ENCODE measurements at regions not wholly inside any gene's neighbourhood (a gene's known extent, or its start where the extent isn't known, plus 50 kb on each side); places are given as distances from the start of the nearest gene placed in this dataset.

- WGBS, 2 donors (ENCODE audit: extremely low coverage in 2 of 2, insufficient read length in 2 of 2, insufficient replicate concordance in 1 of 2), result no CpG with 5 or more reads among the region's 13 CpGs
- Histone ChIP-seq H3K27ac (replicated peaks; ENCODE audit: low read length) (no peak overlapping the region), H3K14ac (ENCODE audit: low read length) (no peak overlapping the region), H3K4ac (ENCODE audit: low read length) (no peak overlapping the region), H2BK15ac (ENCODE audit: low read length) (no peak overlapping the region), H3K36me3 (replicated peaks in 1 of 2; ENCODE audit: control insufficient read depth in 2 of 2, insufficient read depth in 2 of 2, low read length in 2 of 2) (peaks cover 0 to 1% of the 10 kb centered on the region in 2 donors), H3K9ac (ENCODE audit: low read depth, low read length, poor library complexity) (no peak overlapping the region), H3K27me3 (ENCODE audit: control insufficient read depth in 3 of 3, insufficient read depth in 3 of 3, low read depth in 1 of 3, low read length in 3 of 3) (no peaks in the 10 kb centered on the region), H3K4me2 (ENCODE audit: insufficient read depth, low read length, poor library complexity, severe bottlenecking) (no peak overlapping the region), H2BK12ac (ENCODE audit: low read length) (peak overlapping the region; percentile 28), H4K91ac (ENCODE audit: low read depth, low read length, poor library complexity) (no peak overlapping the region), H3K4me3 (ENCODE audit: low read length in 2 of 2) (no peak overlapping the region), H4K8ac (ENCODE audit: low read depth, low read length) (no peak overlapping the region), H3K79me1 (ENCODE audit: low read depth, low read length) (no peaks in the 10 kb centered on the region), H3K4me1 (ENCODE audit: control insufficient read depth in 2 of 2, insufficient read depth in 1 of 2, low read depth in 1 of 2, low read length in 2 of 2) (no peaks in the 10 kb centered on the region), H2BK5ac (ENCODE audit: low read length) (no peak overlapping the region), H2AK5ac (ENCODE audit: low read depth, low read length) (peak overlapping the region; percentile 20), H2AFZ (ENCODE audit: low read length) (no peak overlapping the region), H3K9me3 (replicated peaks in 1 of 2; ENCODE audit: control insufficient read depth in 2 of 2, insufficient read depth in 1 of 2, low read depth in 1 of 2, low read length in 2 of 2) (no peaks in the 10 kb centered on the region), H3K18ac (ENCODE audit: low read length) (peak overlapping the region; percentile 76), H3K23ac (ENCODE audit: low read depth, low read length, poor library complexity) (no peak overlapping the region), H2BK120ac (ENCODE audit: low read depth, low read length) (no peak overlapping the region)
- DNase-seq (ENCODE audit: low spot score), result no peak
Measured at GRCh38 chr10:129331839-129332220, 135.2 kb upstream of the MGMT start.

- no peak overlapping the region for H3K9ac ChIP-seq (ENCODE audit: low read depth, low read length, poor library complexity)
- no peak overlapping the region for H4K8ac ChIP-seq (ENCODE audit: low read depth, low read length)
- no peak overlapping the region for H4K91ac ChIP-seq (ENCODE audit: low read depth, low read length, poor library complexity)
- peaks cover 0 to 1% of the 10 kb centered on the region in 2 donors for H3K36me3 ChIP-seq (replicated peaks in 1 of 2; ENCODE audit: control insufficient read depth in 2 of 2, insufficient read depth in 2 of 2, low read length in 2 of 2)
- no peak overlapping the region for H3K4me2 ChIP-seq (ENCODE audit: insufficient read depth, low read length, poor library complexity, severe bottlenecking)
- H3K27me3 ChIP-seq (ENCODE audit: control insufficient read depth in 3 of 3, insufficient read depth in 3 of 3, low read depth in 1 of 3, low read length in 3 of 3), result no peaks in the 10 kb centered on the region
- DNase-seq (ENCODE audit: low spot score), result no peak
- no peak overlapping the region for H3K27ac ChIP-seq (replicated peaks; ENCODE audit: low read length)
- H3K79me1 ChIP-seq (ENCODE audit: low read depth, low read length), result no peaks in the 10 kb centered on the region
- H3K4me3 ChIP-seq (ENCODE audit: low read length in 2 of 2), result no peak overlapping the region
- no peak overlapping the region for H2BK5ac ChIP-seq (ENCODE audit: low read length)
- WGBS, 2 donors (ENCODE audit: extremely low coverage in 2 of 2, insufficient read length in 2 of 2, insufficient replicate concordance in 1 of 2), result no CpG with 5 or more reads among the region's 6 CpGs
- no peak overlapping the region for H3K18ac ChIP-seq (ENCODE audit: low read length)
- H2BK15ac ChIP-seq (ENCODE audit: low read length), result no peak overlapping the region
- no peak overlapping the region for H2BK120ac ChIP-seq (ENCODE audit: low read depth, low read length)
- no peak overlapping the region for H2BK12ac ChIP-seq (ENCODE audit: low read length)
- H3K4ac ChIP-seq (ENCODE audit: low read length), result no peak overlapping the region
- H3K14ac ChIP-seq (ENCODE audit: low read length), result no peak overlapping the region
- no peak overlapping the region for H2AFZ ChIP-seq (ENCODE audit: low read length)
- no peaks in the 10 kb centered on the region for H3K4me1 ChIP-seq (ENCODE audit: control insufficient read depth in 2 of 2, insufficient read depth in 1 of 2, low read depth in 1 of 2, low read length in 2 of 2)
- no peak overlapping the region for H2AK5ac ChIP-seq (ENCODE audit: low read depth, low read length)
- H3K23ac ChIP-seq (ENCODE audit: low read depth, low read length, poor library complexity), result no peak overlapping the region
- H3K9me3 ChIP-seq (replicated peaks in 1 of 2; ENCODE audit: control insufficient read depth in 2 of 2, insufficient read depth in 1 of 2, low read depth in 1 of 2, low read length in 2 of 2), result no peaks in the 10 kb centered on the region
Measured at GRCh38 chr10:129332476-129332875, 134.6 kb upstream of the MGMT start.

- Histone ChIP-seq H2BK15ac (ENCODE audit: low read length) (no peak overlapping the region), H3K4me2 (ENCODE audit: insufficient read depth, low read length, poor library complexity, severe bottlenecking) (no peak overlapping the region), H3K36me3 (replicated peaks in 1 of 2; ENCODE audit: control insufficient read depth in 2 of 2, insufficient read depth in 2 of 2, low read length in 2 of 2) (no peaks in the 10 kb centered on the region), H4K91ac (ENCODE audit: low read depth, low read length, poor library complexity) (no peak overlapping the region), H3K4me3 (ENCODE audit: low read length in 2 of 2) (no peak overlapping the region), H2AK5ac (ENCODE audit: low read depth, low read length) (no peak overlapping the region), H3K27me3 (ENCODE audit: control insufficient read depth in 3 of 3, insufficient read depth in 3 of 3, low read depth in 1 of 3, low read length in 3 of 3) (no peaks in the 10 kb centered on the region), H3K4me1 (ENCODE audit: control insufficient read depth in 2 of 2, insufficient read depth in 1 of 2, low read depth in 1 of 2, low read length in 2 of 2) (no peaks in the 10 kb centered on the region), H3K27ac (replicated peaks; ENCODE audit: low read length) (no peak overlapping the region), H2BK120ac (ENCODE audit: low read depth, low read length) (no peak overlapping the region), H2BK12ac (ENCODE audit: low read length) (no peak overlapping the region), H2AFZ (ENCODE audit: low read length) (no peak overlapping the region), H3K14ac (ENCODE audit: low read length) (no peak overlapping the region), H3K18ac (ENCODE audit: low read length) (no peak overlapping the region), H2BK5ac (ENCODE audit: low read length) (no peak overlapping the region), H3K9ac (ENCODE audit: low read depth, low read length, poor library complexity) (no peak overlapping the region), H4K8ac (ENCODE audit: low read depth, low read length) (no peak overlapping the region), H3K79me1 (ENCODE audit: low read depth, low read length) (no peaks in the 10 kb centered on the region), H3K9me3 (replicated peaks in 1 of 2; ENCODE audit: control insufficient read depth in 2 of 2, insufficient read depth in 1 of 2, low read depth in 1 of 2, low read length in 2 of 2) (no peaks in the 10 kb centered on the region), H3K23ac (ENCODE audit: low read depth, low read length, poor library complexity) (no peak overlapping the region), H3K4ac (ENCODE audit: low read length) (no peak overlapping the region)
- no CpG with 5 or more reads among the region's 8 CpGs for WGBS, 2 donors (ENCODE audit: extremely low coverage in 2 of 2, insufficient read length in 2 of 2, insufficient replicate concordance in 1 of 2)
- DNase-seq (ENCODE audit: low spot score), result no peak
Measured at GRCh38 chr10:129333706-129334105, 133.3 kb upstream of the MGMT start.

- H3K4ac ChIP-seq (ENCODE audit: low read length), result peak overlapping the region; percentile 30
- H3K36me3 ChIP-seq (replicated peaks in 1 of 2; ENCODE audit: control insufficient read depth in 2 of 2, insufficient read depth in 2 of 2, low read length in 2 of 2), result no peaks in the 10 kb centered on the region
- H3K14ac ChIP-seq (ENCODE audit: low read length), result no peak overlapping the region
- DNase-seq (ENCODE audit: low spot score), result no peak
- peak overlapping the region; percentile 44 for H3K18ac ChIP-seq (ENCODE audit: low read length)
- no CpG with 5 or more reads among the region's 16 CpGs for WGBS, 2 donors (ENCODE audit: extremely low coverage in 2 of 2, insufficient read length in 2 of 2, insufficient replicate concordance in 1 of 2)
- H3K79me1 ChIP-seq (ENCODE audit: low read depth, low read length), result no peaks in the 10 kb centered on the region
- H3K23ac ChIP-seq (ENCODE audit: low read depth, low read length, poor library complexity), result no peak overlapping the region
- H2BK120ac ChIP-seq (ENCODE audit: low read depth, low read length), result no peak overlapping the region
- no peaks in the 10 kb centered on the region for H3K4me1 ChIP-seq (ENCODE audit: control insufficient read depth in 2 of 2, insufficient read depth in 1 of 2, low read depth in 1 of 2, low read length in 2 of 2)
- H2AK5ac ChIP-seq (ENCODE audit: low read depth, low read length), result no peak overlapping the region
- H3K9me3 ChIP-seq (replicated peaks in 1 of 2; ENCODE audit: control insufficient read depth in 2 of 2, insufficient read depth in 1 of 2, low read depth in 1 of 2, low read length in 2 of 2), result no peaks in the 10 kb centered on the region
- H2BK5ac ChIP-seq (ENCODE audit: low read length), result no peak overlapping the region
- no peak overlapping the region for H3K9ac ChIP-seq (ENCODE audit: low read depth, low read length, poor library complexity)
- no peak overlapping the region for H3K27ac ChIP-seq (replicated peaks; ENCODE audit: low read length)
- no peak overlapping the region for H3K4me2 ChIP-seq (ENCODE audit: insufficient read depth, low read length, poor library complexity, severe bottlenecking)
- H2BK15ac ChIP-seq (ENCODE audit: low read length), result peak overlapping the region; percentile 64
- no peak overlapping the region for H4K8ac ChIP-seq (ENCODE audit: low read depth, low read length)
- no peaks in the 10 kb centered on the region for H3K27me3 ChIP-seq (ENCODE audit: control insufficient read depth in 3 of 3, insufficient read depth in 3 of 3, low read depth in 1 of 3, low read length in 3 of 3)
- no peak overlapping the region for H3K4me3 ChIP-seq (ENCODE audit: low read length in 2 of 2)
- H2AFZ ChIP-seq (ENCODE audit: low read length), result no peak overlapping the region
- no peak overlapping the region for H2BK12ac ChIP-seq (ENCODE audit: low read length)
- no peak overlapping the region for H4K91ac ChIP-seq (ENCODE audit: low read depth, low read length, poor library complexity)
Measured at GRCh38 chr10:129334266-129334665, 132.8 kb upstream of the MGMT start.

Data from neuronal stem cell (in vitro differentiated cells).